HepG2 (cell line): ENCODE measurements at regions not wholly inside any gene's neighbourhood (a gene's known extent, or its start where the extent isn't known, plus 50 kb on each side); places are given as distances from the start of the nearest gene placed in this dataset. TPM values are rescaled to one million over a fixed set of nuclear protein-coding genes. Genes with fewer than 3 reads are reported as not detected.

Experiments used
- ZNF318 ChIP-seq: sonication (generic); formaldehyde crosslinking; IDR thresholded peaks from 2 replicates; pipeline ENCODE4 v1.4.0; 2020; ENCODE audit warnings: mild to moderate bottlenecking, missing genetic modification reagents
- ZNF746 ChIP-seq: sonication (generic); formaldehyde crosslinking; IDR thresholded peaks from 2 replicates; pipeline ENCODE4 v1.8.0; 2022; ENCODE audit warnings: mild to moderate bottlenecking, missing genetic modification reagents
- microRNA-seq: library from miRNA; unstranded; fragments of <30 nt; microRNA quantifications from one replicate; pipeline ENCODE4, GENCODE V29; 2020
- small RNA-seq, 3 experiments: library from RNA; depleted of rRNA; stranded (forward); fragments of <200 nt; gene quantifications; one replicate each; pipeline ENCODE3, GENCODE V24; 2012; ENCODE audit warnings: low read depth in 2 of 3, low replicate concordance in 1 of 3; ENCODE audit not compliant: insufficient read length in 3 of 3, insufficient read depth in 2 of 3

GRCh38 chr12:98465505-98465904 lies 49.9 kb upstream of the TMPO start (continued):
- TF ChIP-seq ZNF318 (CRISPR knock-in tag) = no peak
- no peak for TF ChIP-seq ZNF746 (CRISPR knock-in tag)

Small RNA genes in the stretch of these regions (microRNA-seq; reads per million reads assigned to microRNA genes)
- not detected for gene MIR4303
- gene MIR4495 = not detected

Small RNA genes in the stretch of these regions (small RNA-seq; reads per million reads assigned to genes)
- gene AC018659.1 (0 reads per million in 3 experiments), gene MIR4303 (0 reads per million in 3 experiments), gene MIR4495 (0 reads per million in 3 experiments), gene RNU4-41P (0 reads per million in 3 experiments), gene RNU6-36P (0 to 3.9 (median 0.20) reads per million in 3 experiments)
